ENCODE measurements at regions not wholly inside any gene's neighbourhood (a gene's known extent, or its start where the extent isn't known, plus 50 kb on each side); places are given as distances from the start of the nearest gene placed in this dataset.

GRCh38 chr7:136664537-136664936 is 203.9 kb upstream of the CHRM2 start:
- DNase-seq: no peak

GRCh38 chr7:136657482-136657921 is 210.9 kb upstream of the CHRM2 start:
- DNase-seq: no peak

GRCh38 chr7:136656516-136656915 is 211.9 kb upstream of the CHRM2 start:
- no peak for DNase-seq

GRCh38 chr7:136655414-136655813 is 213.0 kb upstream of the CHRM2 start:
- DNase-seq: no peak

DNA sequence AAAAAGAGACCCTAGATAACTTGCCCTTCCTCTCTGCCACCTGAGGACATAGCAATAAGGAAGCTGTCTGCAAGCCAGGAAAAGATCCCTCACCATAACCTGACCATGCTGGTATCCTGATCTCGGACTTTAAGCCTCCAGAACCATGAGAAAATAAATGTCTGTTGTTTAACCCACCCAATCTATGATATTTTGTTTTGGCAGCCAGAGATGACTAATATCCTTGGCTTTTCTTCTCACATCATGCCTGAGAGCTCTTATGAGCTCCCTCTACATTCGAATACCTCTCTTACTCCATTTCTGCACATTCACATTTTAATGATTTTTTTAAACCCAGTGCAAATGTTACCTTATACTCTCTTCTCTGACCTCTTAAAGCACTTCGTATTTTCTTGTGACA is 214.0 kb upstream of the CHRM2 start:
- no peak for DNase-seq

GRCh38 chr7:136652635-136653370 is 215.6 kb upstream of the CHRM2 start:
- DNase-seq: peak; percentile 17

- no peak for DNase-seq
Observed at GRCh38 chr7:136640977-136641376, 227.5 kb upstream of the CHRM2 start.

GRCh38 chr7:136637813-136638212 is 230.6 kb upstream of the CHRM2 start:
- DNase-seq: no peak

DNA sequence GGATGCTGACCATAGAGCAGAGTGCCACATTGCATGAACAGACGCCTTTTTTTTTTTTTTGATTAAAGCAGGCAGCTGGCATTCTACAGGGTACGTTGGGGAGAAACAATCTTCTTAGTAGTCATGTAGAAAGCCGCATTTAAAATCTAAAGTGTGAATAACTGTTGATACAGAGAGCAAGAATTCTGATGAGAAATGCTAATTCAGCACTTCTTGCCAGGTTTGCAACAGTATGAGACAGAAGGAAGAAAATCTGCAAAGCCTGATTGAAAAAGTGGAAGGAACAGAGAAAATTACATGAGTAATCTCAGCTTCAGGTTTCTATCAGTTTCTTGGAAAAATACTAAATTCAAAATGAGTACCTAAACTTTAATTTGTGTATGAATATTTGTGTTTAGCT is 232.7 kb upstream of the CHRM2 start:
- no peak for DNase-seq

DNA sequence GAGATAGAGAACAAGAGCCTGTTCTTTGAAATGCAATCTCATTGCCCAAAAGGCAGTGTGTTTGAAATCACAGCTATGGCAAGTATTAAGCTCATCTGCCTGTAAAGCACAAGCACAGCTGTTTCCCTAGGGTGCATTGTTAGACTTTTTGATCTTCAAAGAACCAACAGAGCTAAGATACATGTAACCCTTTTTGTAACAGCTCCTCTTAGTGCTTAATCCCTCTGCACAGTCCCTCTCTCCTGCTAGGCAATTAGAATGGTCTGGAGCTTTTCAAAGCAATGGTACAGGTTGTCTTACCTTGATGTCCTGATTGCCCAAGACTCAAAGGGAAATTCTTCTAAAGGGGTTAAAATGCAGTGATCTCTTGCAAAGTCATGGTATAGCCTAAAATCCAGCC is 249.6 kb upstream of the CHRM2 start:
- DNase-seq: no peak

DNA sequence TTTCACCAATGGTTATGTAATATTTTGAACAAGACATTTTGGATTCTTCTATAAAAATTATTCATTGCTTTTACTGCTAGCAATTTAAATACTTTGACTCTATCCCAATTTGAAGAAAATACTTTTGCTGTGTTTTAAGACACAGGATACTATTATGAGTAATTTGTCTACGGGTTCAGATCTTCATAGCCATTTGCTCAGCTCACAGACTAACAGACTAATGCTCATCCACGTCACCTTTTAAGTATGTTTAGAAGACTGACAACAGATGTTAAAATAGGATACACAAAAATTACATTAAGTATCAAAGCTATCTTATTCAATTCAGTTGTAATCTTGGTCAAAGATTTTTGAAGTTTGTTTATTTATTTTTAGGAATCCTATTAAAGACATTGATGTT is 251.3 kb upstream of the CHRM2 start:
- no peak for DNase-seq

- no peak for DNase-seq
Observed at GRCh38 chr7:136605532-136606329, 262.7 kb upstream of the CHRM2 start.

- no peak for DNase-seq
Observed at GRCh38 chr7:136601772-136602171, 266.7 kb upstream of the CHRM2 start.

DNA sequence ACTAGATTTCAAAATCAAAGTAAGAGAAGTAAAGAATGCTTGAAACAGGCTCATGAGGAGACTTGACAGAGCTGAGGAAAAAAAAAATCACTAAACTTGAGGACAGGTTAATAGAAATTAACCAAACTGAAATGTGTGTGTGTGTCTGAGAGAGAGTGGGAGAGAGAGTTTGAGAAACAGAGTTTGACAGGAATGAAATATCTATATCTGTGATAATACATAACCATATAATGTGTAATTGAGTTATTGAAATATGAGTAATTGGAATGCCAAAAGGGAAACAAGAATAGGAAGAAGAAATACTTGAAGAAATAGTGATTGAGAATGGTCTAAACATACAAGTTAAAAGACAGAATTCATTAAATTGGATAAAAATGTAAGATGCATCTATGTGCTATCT is 268.0 kb upstream of the CHRM2 start:
- DNase-seq: no peak

GRCh38 chr7:136594739-136595144 is 273.7 kb upstream of the CHRM2 start:
- DNase-seq: no peak

GRCh38 chr7:136588216-136588615 is 280.2 kb upstream of the CHRM2 start:
- DNase-seq: peak; percentile 20

DNA sequence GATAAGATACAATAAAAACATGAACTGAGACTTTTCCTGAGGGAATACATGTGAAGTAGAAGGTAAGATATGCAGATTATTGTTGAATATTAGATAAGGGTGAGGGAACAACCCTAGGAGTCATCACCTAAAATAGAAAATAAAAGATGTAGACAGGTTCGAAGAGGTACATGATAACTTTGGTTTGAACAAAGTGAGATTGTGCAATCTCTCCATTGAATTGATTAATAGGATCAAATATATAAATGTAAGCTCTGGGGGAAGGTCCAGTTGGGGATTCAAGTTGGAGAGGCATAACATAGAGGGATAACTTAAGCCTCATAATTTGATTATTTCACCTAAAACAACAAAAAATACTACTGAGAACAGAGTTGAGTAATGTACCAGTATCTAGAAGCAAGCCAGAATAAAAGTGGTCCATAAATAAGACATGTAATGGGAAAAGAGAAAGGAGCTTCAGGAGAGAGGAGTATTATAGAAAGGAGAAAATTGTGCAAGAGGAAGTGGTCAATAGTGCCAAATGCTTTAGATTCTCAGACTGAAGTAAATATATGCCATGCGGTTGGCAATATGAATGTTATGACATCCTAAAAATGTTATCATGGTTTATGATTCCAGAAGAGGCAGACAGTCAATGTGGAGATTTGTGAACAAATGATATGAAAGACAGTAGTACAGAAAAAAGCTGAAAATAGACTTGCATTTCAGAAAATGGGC is 282.3 kb upstream of the CHRM2 start:
- peak; percentile 10 for DNase-seq

DNA sequence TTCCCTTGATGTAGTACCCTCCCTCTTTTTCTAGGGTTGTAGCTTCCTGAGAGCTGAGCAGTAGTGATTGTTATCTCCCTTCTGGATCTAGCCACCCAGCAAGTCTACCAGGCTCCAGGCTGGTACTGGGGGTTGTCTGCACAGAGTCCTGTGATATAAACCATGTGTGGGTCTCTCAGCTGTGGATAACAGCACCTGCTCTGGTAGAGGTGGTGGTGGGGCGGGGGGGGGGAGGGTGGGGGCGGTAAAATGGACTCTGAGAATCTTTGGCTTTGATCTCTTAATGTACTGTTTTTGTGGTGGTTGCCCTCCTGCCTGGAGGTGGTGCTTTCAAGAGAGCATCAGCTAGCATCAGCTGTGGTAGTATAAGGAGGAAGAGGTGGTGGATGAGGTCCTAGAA is 302.0 kb upstream of the CHRM2 start:
- no peak for DNase-seq

DNA sequence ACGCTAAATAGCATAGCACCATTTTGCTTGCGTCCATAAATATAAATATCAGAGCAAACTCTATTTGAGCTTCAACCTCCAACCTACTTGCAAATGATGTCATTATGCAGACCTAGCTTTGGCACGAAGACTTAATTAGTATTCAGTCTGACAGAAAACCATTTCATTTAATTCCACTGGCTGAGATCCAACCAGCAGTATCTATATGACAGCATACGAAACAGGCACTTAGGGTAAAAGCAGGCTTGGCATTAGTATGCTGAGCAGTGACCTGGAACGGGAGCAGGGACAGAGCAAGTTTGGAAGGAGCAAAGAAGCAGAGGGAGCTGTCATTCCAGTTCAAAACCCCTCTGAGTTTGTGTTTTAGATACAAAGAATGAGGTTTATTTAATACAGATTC is 312.5 kb upstream of the CHRM2 start:
- no peak for DNase-seq

DNA sequence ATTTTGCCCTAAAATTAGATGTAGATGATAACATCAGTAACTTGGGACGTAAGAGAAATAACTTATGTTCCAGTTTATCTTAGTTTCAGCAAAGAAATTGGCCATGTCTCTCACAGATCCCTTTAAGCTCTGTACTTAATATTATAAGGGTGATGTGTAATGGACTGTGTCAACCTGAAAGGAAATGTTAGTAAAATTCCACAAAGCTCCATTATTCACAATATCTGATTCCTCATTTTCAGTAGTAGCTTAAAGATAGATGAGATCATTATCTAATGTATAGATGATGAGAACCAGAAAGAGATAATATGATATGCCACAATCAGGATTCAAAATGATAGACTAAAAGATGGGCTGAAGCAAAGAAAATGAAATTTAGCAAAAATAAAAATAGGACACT is 316.8 kb upstream of the CHRM2 start:
- DNase-seq: no peak

DNA sequence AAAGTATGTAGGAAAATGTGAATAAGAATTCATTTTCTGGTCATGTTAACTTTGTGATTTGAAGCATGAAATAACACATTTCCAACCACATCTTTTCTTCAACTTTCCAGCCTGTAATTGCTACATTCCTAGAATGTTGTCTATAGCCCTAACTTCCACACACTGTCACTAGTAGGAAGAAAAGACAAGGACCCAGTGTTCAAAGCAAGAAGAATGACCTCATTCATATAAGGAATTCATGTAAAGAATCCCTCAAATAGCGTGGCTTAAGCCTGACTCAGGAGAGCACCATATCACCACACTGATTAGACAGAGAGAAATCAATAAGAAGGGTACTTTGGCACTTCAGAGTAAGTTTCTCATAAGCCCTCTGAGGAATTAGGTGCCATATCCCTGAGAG is 318.7 kb upstream of the CHRM2 start:
- DNase-seq: no peak

GRCh38 chr7:136533732-136534131 is 334.7 kb upstream of the CHRM2 start:
- peak; percentile 0 for DNase-seq

- no peak for DNase-seq
Observed at GRCh38 chr7:136530831-136531230, 337.6 kb upstream of the CHRM2 start.

DNA sequence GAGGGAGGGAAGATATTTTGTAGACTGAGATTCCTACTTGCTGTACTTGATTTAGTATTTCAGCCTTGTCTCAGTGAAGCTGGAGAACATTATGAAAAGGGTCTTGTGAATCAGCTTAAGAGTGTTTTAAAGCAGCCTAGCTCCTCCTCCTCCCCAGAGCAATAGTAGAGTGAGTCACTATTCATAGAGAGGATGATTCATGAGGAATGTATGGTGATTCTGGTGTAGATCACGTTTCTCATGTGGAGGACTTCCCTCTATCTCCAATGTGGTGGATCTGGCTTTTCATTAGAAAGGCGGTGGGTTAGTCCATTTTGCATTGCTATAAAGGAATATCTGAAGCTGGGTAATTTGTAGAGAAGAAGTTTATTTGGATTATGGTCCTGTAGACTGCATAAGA is 340.1 kb upstream of the CHRM2 start:
- DNase-seq: peak; percentile 86

All from fibroblast of skin of scalp (primary cell).